ENCODE measurements at regions not wholly inside any gene's neighbourhood (a gene's known extent, or its start where the extent isn't known, plus 50 kb on each side); places are given as distances from the start of the nearest gene placed in this dataset.

- ATAC-seq (ENCODE audit: low FRiP score), result no peak
- TF ChIP-seq CTCF (IDR thresholded peaks at IDR 0.05), result no peak
- no peak for DNase-seq (ENCODE audit: low spot score)
Measured at GRCh38 chr2:84160453-84160852, 298.6 kb downstream of the SUCLG1 start.

GRCh38 chr2:84158605-84159004 is 300.5 kb downstream of the SUCLG1 start:
- ATAC-seq (ENCODE audit: low FRiP score) (no peak), DNase-seq (ENCODE audit: low spot score) (no peak)
- TF ChIP-seq CTCF (IDR thresholded peaks at IDR 0.05), result no peak

GRCh38 chr2:84152462-84152861 is 306.6 kb downstream of the SUCLG1 start:
- ATAC-seq (ENCODE audit: low FRiP score), result no peak
- TF ChIP-seq CTCF (IDR thresholded peaks at IDR 0.05), result no peak
- DNase-seq (ENCODE audit: low spot score), result no peak

GRCh38 chr2:84144345-84144744 is 314.7 kb downstream of the SUCLG1 start:
- ATAC-seq (ENCODE audit: low FRiP score) (no peak), DNase-seq (ENCODE audit: low spot score) (no peak)
- no peak for TF ChIP-seq CTCF (IDR thresholded peaks at IDR 0.05)

- TF ChIP-seq CTCF (IDR thresholded peaks at IDR 0.05), result no peak
- DNase-seq (ENCODE audit: low spot score) (no peak), ATAC-seq (ENCODE audit: low FRiP score) (no peak)
Measured at GRCh38 chr2:84137034-84137433, 322.0 kb downstream of the SUCLG1 start.

- ATAC-seq (ENCODE audit: low FRiP score) (no peak), DNase-seq (ENCODE audit: low spot score) (no peak)
- no peak for TF ChIP-seq CTCF (IDR thresholded peaks at IDR 0.05)
Measured at GRCh38 chr2:84132370-84132769, 326.7 kb downstream of the SUCLG1 start.

- no peak for DNase-seq (ENCODE audit: low spot score)
- no peak for ATAC-seq (ENCODE audit: low FRiP score)
- TF ChIP-seq CTCF (IDR thresholded peaks at IDR 0.05), result no peak
Measured at GRCh38 chr2:84131278-84131830, 327.7 kb downstream of the SUCLG1 start.

All from omental fat pad (tissue), 3 donors.